ENCODE measurements at regions not wholly inside any gene's neighbourhood (a gene's known extent, or its start where the extent isn't known, plus 50 kb on each side); places are given as distances from the start of the nearest gene placed in this dataset.

DNA sequence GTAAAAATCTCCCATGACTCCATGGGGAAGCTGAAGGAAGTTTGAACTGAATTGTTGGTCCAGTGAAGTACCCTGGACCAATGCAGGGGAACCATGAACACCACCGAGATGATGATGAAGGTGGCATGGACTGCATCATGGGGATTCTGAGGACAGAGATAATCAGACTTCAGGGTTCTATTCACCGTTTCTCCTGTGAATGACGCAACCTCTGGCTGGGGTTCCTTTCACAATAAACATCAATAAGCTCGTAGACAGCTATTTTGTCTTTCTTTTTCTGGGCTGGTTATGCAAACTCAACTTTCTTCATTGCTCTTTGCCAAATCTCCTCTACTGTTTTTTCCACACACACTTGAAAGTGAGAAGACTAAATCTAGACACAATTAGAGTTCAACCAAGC is 87.9 kb upstream of the NKX2-2 start:
- no peaks in the 10 kb centered on the region for H3K36me3 ChIP-seq (ENCODE audit: insufficient read depth, low read length)
- no peak overlapping the region for H3K4me3 ChIP-seq (ENCODE audit: low read length, poor library complexity, severe bottlenecking)
- no peaks in the 10 kb centered on the region for H3K79me2 ChIP-seq (ENCODE audit: insufficient read depth, low read length)
- H3K4me1 ChIP-seq (ENCODE audit: insufficient read depth, low read length, poor library complexity, severe bottlenecking), result no peaks in the 10 kb centered on the region
- H3K27me3 ChIP-seq (ENCODE audit: insufficient read depth, low read length, poor library complexity, severe bottlenecking), result no peaks in the 10 kb centered on the region
- H3K9me2 ChIP-seq (replicated peaks; ENCODE audit: low read depth, low read length), result no peaks in the 10 kb centered on the region
- peaks cover 4% of the 10 kb centered on the region; the same call in 1 of the 2 replicates for H3K9me3 ChIP-seq (ENCODE audit: insufficient read depth, low read depth, low read length)
- no peaks in the 10 kb centered on the region for H3F3A ChIP-seq (ENCODE audit: low read depth)
- TF ChIP-seq EZH2phosphoT487 (IDR thresholded peaks at IDR 0.05; ENCODE audit: borderline replicate concordance), result no peak
- TF ChIP-seq, protein P1, sequence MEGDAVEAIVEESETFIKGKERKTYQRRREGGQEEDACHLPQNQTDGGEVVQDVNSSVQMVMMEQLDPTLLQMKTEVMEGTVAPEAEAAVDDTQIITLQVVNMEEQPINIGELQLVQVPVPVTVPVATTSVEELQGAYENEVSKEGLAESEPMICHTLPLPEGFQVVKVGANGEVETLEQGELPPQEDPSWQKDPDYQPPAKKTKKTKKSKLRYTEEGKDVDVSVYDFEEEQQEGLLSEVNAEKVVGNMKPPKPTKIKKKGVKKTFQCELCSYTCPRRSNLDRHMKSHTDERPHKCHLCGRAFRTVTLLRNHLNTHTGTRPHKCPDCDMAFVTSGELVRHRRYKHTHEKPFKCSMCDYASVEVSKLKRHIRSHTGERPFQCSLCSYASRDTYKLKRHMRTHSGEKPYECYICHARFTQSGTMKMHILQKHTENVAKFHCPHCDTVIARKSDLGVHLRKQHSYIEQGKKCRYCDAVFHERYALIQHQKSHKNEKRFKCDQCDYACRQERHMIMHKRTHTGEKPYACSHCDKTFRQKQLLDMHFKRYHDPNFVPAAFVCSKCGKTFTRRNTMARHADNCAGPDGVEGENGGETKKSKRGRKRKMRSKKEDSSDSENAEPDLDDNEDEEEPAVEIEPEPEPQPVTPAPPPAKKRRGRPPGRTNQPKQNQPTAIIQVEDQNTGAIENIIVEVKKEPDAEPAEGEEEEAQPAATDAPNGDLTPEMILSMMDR (conservative IDR thresholded peaks at IDR 0.05; ENCODE audit: low read length), result no peak
- no peak overlapping the region for H2AFZ ChIP-seq (ENCODE audit: low read length)
- H4K20me1 ChIP-seq (ENCODE audit: insufficient read depth, low read length, poor library complexity, severe bottlenecking), result no peaks in the 10 kb centered on the region
- no peak overlapping the region for H3K4me2 ChIP-seq (ENCODE audit: low read depth, low read length, poor library complexity, severe bottlenecking)
- no peak overlapping the region for H3K9ac ChIP-seq (ENCODE audit: low read depth, low read length, poor library complexity, severe bottlenecking)

DNA sequence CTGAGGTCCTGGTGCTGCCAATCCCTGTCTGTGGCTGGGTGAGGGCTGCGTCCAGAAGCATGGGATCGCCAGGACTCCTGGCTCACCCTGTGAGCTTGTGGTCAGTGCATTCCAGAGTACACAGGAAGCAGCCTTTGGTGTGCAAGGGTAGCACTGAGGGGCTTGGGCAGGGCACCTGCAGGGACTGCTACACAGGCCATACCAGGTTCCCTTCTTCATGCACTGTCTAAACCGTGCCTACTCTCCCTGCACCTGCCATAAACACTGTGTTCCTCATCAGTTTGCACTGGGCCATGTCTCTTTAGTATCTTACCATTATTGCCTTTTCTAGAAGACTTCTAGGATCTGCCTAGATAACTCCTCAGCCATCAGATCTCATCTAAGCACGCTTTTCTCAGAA is 72.8 kb upstream of the NKX2-2 start:
- H3F3A ChIP-seq (ENCODE audit: low read depth), result no peaks in the 10 kb centered on the region
- TF ChIP-seq EZH2phosphoT487 (IDR thresholded peaks at IDR 0.05; ENCODE audit: borderline replicate concordance), result no peak
- TF ChIP-seq, protein P1 (conservative IDR thresholded peaks at IDR 0.05; ENCODE audit: low read length), result no peak
- H3K36me3 ChIP-seq (ENCODE audit: insufficient read depth, low read length), result no peaks in the 10 kb centered on the region
- no peaks in the 10 kb centered on the region for H3K79me2 ChIP-seq (ENCODE audit: insufficient read depth, low read length)
- no peak overlapping the region for H3K4me3 ChIP-seq (ENCODE audit: low read length, poor library complexity, severe bottlenecking)
- no peaks in the 10 kb centered on the region for H4K20me1 ChIP-seq (ENCODE audit: insufficient read depth, low read length, poor library complexity, severe bottlenecking)
- no peak overlapping the region for H3K9ac ChIP-seq (ENCODE audit: low read depth, low read length, poor library complexity, severe bottlenecking)
- no peaks in the 10 kb centered on the region for H3K4me1 ChIP-seq (ENCODE audit: insufficient read depth, low read length, poor library complexity, severe bottlenecking)
- H3K4me2 ChIP-seq (ENCODE audit: low read depth, low read length, poor library complexity, severe bottlenecking), result no peak overlapping the region
- H3K27me3 ChIP-seq (ENCODE audit: insufficient read depth, low read length, poor library complexity, severe bottlenecking), result peaks cover 10% of the 10 kb centered on the region
- no peaks in the 10 kb centered on the region for H3K9me3 ChIP-seq (ENCODE audit: insufficient read depth, low read depth, low read length)
- H3K9me2 ChIP-seq (replicated peaks; ENCODE audit: low read depth, low read length), result no peaks in the 10 kb centered on the region
- H2AFZ ChIP-seq (ENCODE audit: low read length), result no peak overlapping the region

DNA sequence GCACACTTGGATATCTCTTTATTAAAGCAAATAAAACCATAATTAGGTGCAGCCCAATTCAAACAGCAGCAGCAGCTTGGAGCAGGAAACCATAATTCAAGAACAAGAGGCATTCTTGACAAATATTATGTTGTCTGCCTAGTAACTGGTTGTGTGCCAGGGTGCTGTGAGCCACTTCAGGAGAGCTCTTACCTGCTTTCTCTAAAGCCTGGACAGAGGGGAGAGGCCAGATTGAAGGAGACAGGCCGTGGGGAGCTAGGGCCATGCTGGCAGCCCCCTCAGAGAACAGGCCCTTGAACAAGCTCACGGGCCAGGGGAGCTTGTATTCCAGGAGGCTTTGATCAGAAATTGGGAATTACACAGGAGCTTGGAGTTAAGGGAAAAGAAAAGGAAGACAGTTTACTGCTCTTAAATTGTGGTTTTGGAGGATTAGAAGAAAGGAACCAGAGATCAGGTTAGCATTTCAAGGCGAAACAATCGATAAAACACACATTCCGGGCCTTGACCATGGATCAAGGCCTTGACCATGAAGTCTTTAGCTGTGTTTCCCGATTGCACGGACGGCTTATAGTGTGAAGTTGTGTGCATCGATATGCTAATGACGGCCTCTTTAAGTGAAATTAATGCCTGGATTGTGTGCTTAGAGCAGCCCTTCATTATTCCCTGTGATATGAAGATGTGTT is 69.8 kb upstream of the NKX2-2 start:
- Histone ChIP-seq H3K4me2 (ENCODE audit: low read depth, low read length, poor library complexity, severe bottlenecking) (no peak overlapping the region), H3K79me2 (ENCODE audit: insufficient read depth, low read length) (no peaks in the 10 kb centered on the region), H3K36me3 (ENCODE audit: insufficient read depth, low read length) (no peaks in the 10 kb centered on the region), H4K20me1 (ENCODE audit: insufficient read depth, low read length, poor library complexity, severe bottlenecking) (no peaks in the 10 kb centered on the region), H3K9me2 (replicated peaks; ENCODE audit: low read depth, low read length) (no peaks in the 10 kb centered on the region), H3K27me3 (ENCODE audit: insufficient read depth, low read length, poor library complexity, severe bottlenecking) (peaks cover 27% of the 10 kb centered on the region), H3K9me3 (ENCODE audit: insufficient read depth, low read depth, low read length) (no peaks in the 10 kb centered on the region), H3K4me1 (ENCODE audit: insufficient read depth, low read length, poor library complexity, severe bottlenecking) (no peaks in the 10 kb centered on the region), H3K9ac (ENCODE audit: low read depth, low read length, poor library complexity, severe bottlenecking) (no peak overlapping the region), H2AFZ (ENCODE audit: low read length) (no peak overlapping the region), H3F3A (ENCODE audit: low read depth) (no peaks in the 10 kb centered on the region), H3K4me3 (ENCODE audit: low read length, poor library complexity, severe bottlenecking) (no peak overlapping the region)
- TF ChIP-seq, protein P1 (conservative IDR thresholded peaks at IDR 0.05; ENCODE audit: low read length), result no peak
- no peak for TF ChIP-seq EZH2phosphoT487 (IDR thresholded peaks at IDR 0.05; ENCODE audit: borderline replicate concordance)
